K562 (cell line): ENCODE measurements at regions not wholly inside any gene's neighbourhood (a gene's known extent, or its start where the extent isn't known, plus 50 kb on each side); places are given as distances from the start of the nearest gene placed in this dataset.

Source experiments
- HDAC3 ChIP-seq: fragments of 450-650 bp; IDR thresholded peaks from 2 replicates; pipeline ENCODE4 v1.6.1; 2018; ENCODE audit warnings: borderline replicate concordance, mild to moderate bottlenecking, moderate library complexity; ENCODE audit not compliant: partially characterized antibody
- HNRNPL ChIP-seq: fragments of 200-400 bp; formaldehyde crosslinking; IDR thresholded peaks from 2 replicates; pipeline ENCODE4 v1.6.1; 2017; ENCODE audit warnings: low read depth, mild to moderate bottlenecking, low read length
- KLF16 ChIP-seq: IDR thresholded peaks from 2 replicates; pipeline ENCODE4 v1.6.1; 2016; ENCODE audit warnings: antibody characterized with exemption
- PCBP2 ChIP-seq: fragments of 200-400 bp; formaldehyde crosslinking; IDR thresholded peaks from 2 replicates; pipeline ENCODE4 v1.6.1; 2018; ENCODE audit warnings: low read length, low read depth, mild to moderate bottlenecking, moderate library complexity; ENCODE audit not compliant: poor library complexity, severe bottlenecking
- PPARD ChIP-seq: fragments of 250-450 bp; sonication (Bioruptor Pico); IDR thresholded peaks from 2 replicates; pipeline ENCODE4 v1.8.0; 2022; ENCODE audit warnings: inconsistent platforms, mild to moderate bottlenecking, moderate library complexity
- ZNF121 ChIP-seq: sonication (generic); formaldehyde crosslinking; conservative IDR thresholded peaks from 2 replicates; pipeline ENCODE4 v1.8.0; 2022; ENCODE audit warnings: missing genetic modification reagents
- ZNF3 ChIP-seq: fragments of 250-450 bp; sonication (Bioruptor Pico); IDR thresholded peaks from 2 replicates; pipeline ENCODE4 v1.5.0; 2021; ENCODE audit warnings: mild to moderate bottlenecking, moderate library complexity
- ZNF584 ChIP-seq: fragments of 200-800 bp; sonication (Bioruptor generic); IDR thresholded peaks from 2 replicates; pipeline ENCODE4 v1.6.1; 2016; ENCODE audit warnings: low read depth, mild to moderate bottlenecking, missing genetic modification characterization, missing compliant biosample characterization
- TF ChIP-seq, protein P1 (sequence below): sonication (generic); formaldehyde crosslinking; IDR thresholded peaks from 2 replicates; pipeline ENCODE4 v1.8.0; 2022; ENCODE audit warnings: mild to moderate bottlenecking, missing genetic modification reagents
- TF ChIP-seq, protein P2 (sequence below): sonication (generic); formaldehyde crosslinking; IDR thresholded peaks from 2 replicates; pipeline ENCODE4 v1.8.0; 2022; ENCODE audit warnings: missing genetic modification reagents, mild to moderate bottlenecking, borderline replicate concordance
- TF ChIP-seq, protein P3 (sequence below): sonication (generic); formaldehyde crosslinking; IDR thresholded peaks from 2 replicates; pipeline ENCODE4 v1.8.0; 2022; ENCODE audit warnings: mild to moderate bottlenecking, missing genetic modification reagents
- TF ChIP-seq, protein P4 (sequence below), 3 experiments: IDR thresholded peaks in 2 of 3; conservative IDR thresholded peaks in 1 of 3; 2 replicates each; pipeline ENCODE4 v1.5.1; 2011 to 2012; ENCODE audit warnings: low read length in 3 of 3, mild to moderate bottlenecking in 3 of 3, control low read depth in 2 of 3, improper control_type of control experiment in 1 of 3, inconsistent platforms in 1 of 3, low read depth in 1 of 3, mixed read lengths in 1 of 3, moderate library complexity in 1 of 3; ENCODE audit not compliant: insufficient read depth in 2 of 3
- TF ChIP-seq, protein P5 (sequence below): sonication (generic); formaldehyde crosslinking; IDR thresholded peaks from 2 replicates; pipeline ENCODE4 v1.8.0; 2022; ENCODE audit warnings: mild to moderate bottlenecking, missing genetic modification reagents
- TF ChIP-seq, protein P6 (sequence below): conservative IDR thresholded peaks from 2 replicates; pipeline ENCODE4 v1.6.1; 2011; ENCODE audit warnings: low read depth, mild to moderate bottlenecking, low read length; ENCODE audit not compliant: control insufficient read depth

DNA sequence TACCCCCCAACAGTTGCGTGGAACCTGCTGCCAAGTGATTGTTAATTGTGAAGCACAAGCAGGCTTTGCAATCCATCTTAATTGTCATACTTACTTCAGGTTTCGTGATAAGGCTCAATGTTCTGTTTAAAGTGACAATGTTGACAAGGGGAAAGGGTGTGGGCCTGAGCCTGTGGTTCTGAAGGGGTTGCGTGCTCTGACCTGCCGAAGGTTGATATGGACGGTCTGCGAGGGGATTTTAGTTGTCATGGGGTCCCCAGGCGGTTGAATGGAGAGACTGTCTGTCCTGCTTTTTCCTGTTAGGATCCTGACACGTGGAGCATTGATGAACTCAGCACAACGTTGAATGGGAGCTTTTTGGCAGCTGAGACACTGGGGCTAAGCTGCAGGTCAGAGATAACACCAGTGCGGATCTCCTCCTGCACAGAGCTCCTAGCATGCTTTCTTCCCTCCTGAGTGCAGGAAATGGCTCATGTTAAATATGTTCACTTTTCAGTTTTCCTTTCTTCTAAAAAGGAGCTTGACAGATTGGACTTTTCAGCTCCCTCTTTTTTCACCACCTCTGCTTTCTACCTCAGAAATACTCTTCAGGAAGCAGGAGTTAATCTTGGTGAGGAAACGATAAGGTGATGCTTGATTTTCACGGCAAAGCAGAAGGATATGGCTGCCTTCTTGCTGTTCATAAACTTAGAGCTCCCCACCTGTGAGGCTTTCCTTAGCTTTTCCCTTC, 62.9 kb upstream of the ZEB2 start (continued):
- TF ChIP-seq, protein P1, sequence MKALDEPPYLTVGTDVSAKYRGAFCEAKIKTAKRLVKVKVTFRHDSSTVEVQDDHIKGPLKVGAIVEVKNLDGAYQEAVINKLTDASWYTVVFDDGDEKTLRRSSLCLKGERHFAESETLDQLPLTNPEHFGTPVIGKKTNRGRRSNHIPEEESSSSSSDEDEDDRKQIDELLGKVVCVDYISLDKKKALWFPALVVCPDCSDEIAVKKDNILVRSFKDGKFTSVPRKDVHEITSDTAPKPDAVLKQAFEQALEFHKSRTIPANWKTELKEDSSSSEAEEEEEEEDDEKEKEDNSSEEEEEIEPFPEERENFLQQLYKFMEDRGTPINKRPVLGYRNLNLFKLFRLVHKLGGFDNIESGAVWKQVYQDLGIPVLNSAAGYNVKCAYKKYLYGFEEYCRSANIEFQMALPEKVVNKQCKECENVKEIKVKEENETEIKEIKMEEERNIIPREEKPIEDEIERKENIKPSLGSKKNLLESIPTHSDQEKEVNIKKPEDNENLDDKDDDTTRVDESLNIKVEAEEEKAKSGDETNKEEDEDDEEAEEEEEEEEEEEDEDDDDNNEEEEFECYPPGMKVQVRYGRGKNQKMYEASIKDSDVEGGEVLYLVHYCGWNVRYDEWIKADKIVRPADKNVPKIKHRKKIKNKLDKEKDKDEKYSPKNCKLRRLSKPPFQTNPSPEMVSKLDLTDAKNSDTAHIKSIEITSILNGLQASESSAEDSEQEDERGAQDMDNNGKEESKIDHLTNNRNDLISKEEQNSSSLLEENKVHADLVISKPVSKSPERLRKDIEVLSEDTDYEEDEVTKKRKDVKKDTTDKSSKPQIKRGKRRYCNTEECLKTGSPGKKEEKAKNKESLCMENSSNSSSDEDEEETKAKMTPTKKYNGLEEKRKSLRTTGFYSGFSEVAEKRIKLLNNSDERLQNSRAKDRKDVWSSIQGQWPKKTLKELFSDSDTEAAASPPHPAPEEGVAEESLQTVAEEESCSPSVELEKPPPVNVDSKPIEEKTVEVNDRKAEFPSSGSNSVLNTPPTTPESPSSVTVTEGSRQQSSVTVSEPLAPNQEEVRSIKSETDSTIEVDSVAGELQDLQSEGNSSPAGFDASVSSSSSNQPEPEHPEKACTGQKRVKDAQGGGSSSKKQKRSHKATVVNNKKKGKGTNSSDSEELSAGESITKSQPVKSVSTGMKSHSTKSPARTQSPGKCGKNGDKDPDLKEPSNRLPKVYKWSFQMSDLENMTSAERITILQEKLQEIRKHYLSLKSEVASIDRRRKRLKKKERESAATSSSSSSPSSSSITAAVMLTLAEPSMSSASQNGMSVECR: peak; percentile 59; the same call in 1 of the 2 replicates
- TF ChIP-seq PPARD (CRISPR knock-in tag) (no peak), ZNF121 (no peak), HNRNPL (no peak), HDAC3 (peak; percentile 91), ZNF3 (CRISPR knock-in tag) (no peak), PCBP2 (no peak), KLF16 (peak; percentile 95), ZNF584 (CRISPR knock-in tag) (no peak)
- TF ChIP-seq, protein P2, sequence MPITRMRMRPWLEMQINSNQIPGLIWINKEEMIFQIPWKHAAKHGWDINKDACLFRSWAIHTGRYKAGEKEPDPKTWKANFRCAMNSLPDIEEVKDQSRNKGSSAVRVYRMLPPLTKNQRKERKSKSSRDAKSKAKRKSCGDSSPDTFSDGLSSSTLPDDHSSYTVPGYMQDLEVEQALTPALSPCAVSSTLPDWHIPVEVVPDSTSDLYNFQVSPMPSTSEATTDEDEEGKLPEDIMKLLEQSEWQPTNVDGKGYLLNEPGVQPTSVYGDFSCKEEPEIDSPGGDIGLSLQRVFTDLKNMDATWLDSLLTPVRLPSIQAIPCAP: no peak
- TF ChIP-seq, protein P3, sequence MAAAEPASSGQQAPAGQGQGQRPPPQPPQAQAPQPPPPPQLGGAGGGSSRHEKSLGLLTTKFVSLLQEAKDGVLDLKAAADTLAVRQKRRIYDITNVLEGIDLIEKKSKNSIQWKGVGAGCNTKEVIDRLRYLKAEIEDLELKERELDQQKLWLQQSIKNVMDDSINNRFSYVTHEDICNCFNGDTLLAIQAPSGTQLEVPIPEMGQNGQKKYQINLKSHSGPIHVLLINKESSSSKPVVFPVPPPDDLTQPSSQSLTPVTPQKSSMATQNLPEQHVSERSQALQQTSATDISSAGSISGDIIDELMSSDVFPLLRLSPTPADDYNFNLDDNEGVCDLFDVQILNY (CRISPR knock-in tag): no peak; the same call in 1 of the 2 replicates
- TF ChIP-seq, protein P4, sequence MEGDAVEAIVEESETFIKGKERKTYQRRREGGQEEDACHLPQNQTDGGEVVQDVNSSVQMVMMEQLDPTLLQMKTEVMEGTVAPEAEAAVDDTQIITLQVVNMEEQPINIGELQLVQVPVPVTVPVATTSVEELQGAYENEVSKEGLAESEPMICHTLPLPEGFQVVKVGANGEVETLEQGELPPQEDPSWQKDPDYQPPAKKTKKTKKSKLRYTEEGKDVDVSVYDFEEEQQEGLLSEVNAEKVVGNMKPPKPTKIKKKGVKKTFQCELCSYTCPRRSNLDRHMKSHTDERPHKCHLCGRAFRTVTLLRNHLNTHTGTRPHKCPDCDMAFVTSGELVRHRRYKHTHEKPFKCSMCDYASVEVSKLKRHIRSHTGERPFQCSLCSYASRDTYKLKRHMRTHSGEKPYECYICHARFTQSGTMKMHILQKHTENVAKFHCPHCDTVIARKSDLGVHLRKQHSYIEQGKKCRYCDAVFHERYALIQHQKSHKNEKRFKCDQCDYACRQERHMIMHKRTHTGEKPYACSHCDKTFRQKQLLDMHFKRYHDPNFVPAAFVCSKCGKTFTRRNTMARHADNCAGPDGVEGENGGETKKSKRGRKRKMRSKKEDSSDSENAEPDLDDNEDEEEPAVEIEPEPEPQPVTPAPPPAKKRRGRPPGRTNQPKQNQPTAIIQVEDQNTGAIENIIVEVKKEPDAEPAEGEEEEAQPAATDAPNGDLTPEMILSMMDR (IDR thresholded peaks at IDR 0.05 in 2 of 3, conservative IDR thresholded peaks at IDR 0.05 in 1 of 3; ENCODE audit: insufficient read depth in 2 of 3, low read depth in 1 of 3, low read length in 3 of 3): peak in 2 of 3 experiments; percentile 52; a peak in 3 of 6 replicates
- TF ChIP-seq, protein P5, sequence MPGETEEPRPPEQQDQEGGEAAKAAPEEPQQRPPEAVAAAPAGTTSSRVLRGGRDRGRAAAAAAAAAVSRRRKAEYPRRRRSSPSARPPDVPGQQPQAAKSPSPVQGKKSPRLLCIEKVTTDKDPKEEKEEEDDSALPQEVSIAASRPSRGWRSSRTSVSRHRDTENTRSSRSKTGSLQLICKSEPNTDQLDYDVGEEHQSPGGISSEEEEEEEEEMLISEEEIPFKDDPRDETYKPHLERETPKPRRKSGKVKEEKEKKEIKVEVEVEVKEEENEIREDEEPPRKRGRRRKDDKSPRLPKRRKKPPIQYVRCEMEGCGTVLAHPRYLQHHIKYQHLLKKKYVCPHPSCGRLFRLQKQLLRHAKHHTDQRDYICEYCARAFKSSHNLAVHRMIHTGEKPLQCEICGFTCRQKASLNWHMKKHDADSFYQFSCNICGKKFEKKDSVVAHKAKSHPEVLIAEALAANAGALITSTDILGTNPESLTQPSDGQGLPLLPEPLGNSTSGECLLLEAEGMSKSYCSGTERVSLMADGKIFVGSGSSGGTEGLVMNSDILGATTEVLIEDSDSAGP (CRISPR knock-in tag): peak; percentile 68; the same call in 1 of the 2 replicates
- TF ChIP-seq, protein P6, sequence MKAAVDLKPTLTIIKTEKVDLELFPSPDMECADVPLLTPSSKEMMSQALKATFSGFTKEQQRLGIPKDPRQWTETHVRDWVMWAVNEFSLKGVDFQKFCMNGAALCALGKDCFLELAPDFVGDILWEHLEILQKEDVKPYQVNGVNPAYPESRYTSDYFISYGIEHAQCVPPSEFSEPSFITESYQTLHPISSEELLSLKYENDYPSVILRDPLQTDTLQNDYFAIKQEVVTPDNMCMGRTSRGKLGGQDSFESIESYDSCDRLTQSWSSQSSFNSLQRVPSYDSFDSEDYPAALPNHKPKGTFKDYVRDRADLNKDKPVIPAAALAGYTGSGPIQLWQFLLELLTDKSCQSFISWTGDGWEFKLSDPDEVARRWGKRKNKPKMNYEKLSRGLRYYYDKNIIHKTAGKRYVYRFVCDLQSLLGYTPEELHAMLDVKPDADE: peak; percentile 78
